ENCODE measurements at regions not wholly inside any gene's neighbourhood (a gene's known extent, or its start where the extent isn't known, plus 50 kb on each side); places are given as distances from the start of the nearest gene placed in this dataset.

GRCh38 chr2:187001248-187001647 is 152.3 kb upstream of the ZSWIM2 start:
- FAIRE-seq (no peak), DNase-seq (ENCODE audit: low read depth, low spot score) (no peak)
- no peak overlapping the region for H3K9ac ChIP-seq (ENCODE audit: control insufficient read depth, extremely low read depth, insufficient read depth, low read length)
- no peaks in the 10 kb centered on the region for H3K4me1 ChIP-seq (ENCODE audit: control insufficient read depth, extremely low read depth, insufficient read depth, low read length)
- H3K4me3 ChIP-seq (ENCODE audit: control insufficient read depth in 2 of 3, extremely low read depth in 1 of 3, insufficient read depth in 2 of 3, low read depth in 1 of 3, low read length in 3 of 3) = no peak overlapping the region
- no peak overlapping the region for H3K27ac ChIP-seq (ENCODE audit: control insufficient read depth, insufficient read depth, low read length)
- dilution Hi-C loops (cut with MboI; ENCODE audit: extremely low pct_ligation_motif_present, low sequenced_read_pairs) = no loop called here
- H4K20me1 ChIP-seq (ENCODE audit: control insufficient read depth, extremely low read depth, insufficient read depth, low read length) = no peaks in the 10 kb centered on the region
- TF ChIP-seq EZH2 (IDR thresholded peaks at IDR 0.05; ENCODE audit: low read length) (no peak), CTCF (optimal IDR thresholded peaks at IDR 0.05 in 1 of 3, IDR thresholded peaks at IDR 0.05 in 1 of 3, conservative IDR thresholded peaks at IDR 0.05 in 1 of 3; ENCODE audit: extremely low read depth in 1 of 3, insufficient read depth in 2 of 3, low read length in 3 of 3) (no peak)
- no peaks in the 10 kb centered on the region for H3K79me2 ChIP-seq (ENCODE audit: control insufficient read depth, insufficient read depth, low read length)
- no peaks in the 10 kb centered on the region for H3K9me1 ChIP-seq (ENCODE audit: control insufficient read depth, extremely low read depth, insufficient read depth, low read length)
- H3K4me2 ChIP-seq (ENCODE audit: control insufficient read depth, extremely low read depth, insufficient read depth, low read depth, low read length) = no peak overlapping the region
- H3K27me3 ChIP-seq (ENCODE audit: control insufficient read depth, extremely low read depth, insufficient read depth, low read length) = no peaks in the 10 kb centered on the region
- no peak overlapping the region for H2AFZ ChIP-seq (ENCODE audit: control insufficient read depth, low read length)
- no peaks in the 10 kb centered on the region for H3K36me3 ChIP-seq (ENCODE audit: control insufficient read depth in 2 of 2, extremely low read depth in 1 of 2, insufficient read depth in 2 of 2, low read length in 2 of 2)
- H3K9me3 ChIP-seq (ENCODE audit: control insufficient read depth, low read depth, low read length) = no peaks in the 10 kb centered on the region

- TF ChIP-seq EZH2 (IDR thresholded peaks at IDR 0.05; ENCODE audit: low read length) (no peak), CTCF (optimal IDR thresholded peaks at IDR 0.05 in 1 of 3, IDR thresholded peaks at IDR 0.05 in 1 of 3, conservative IDR thresholded peaks at IDR 0.05 in 1 of 3; ENCODE audit: extremely low read depth in 1 of 3, insufficient read depth in 2 of 3, low read length in 3 of 3) (no peak)
- Histone ChIP-seq H3K9me1 (ENCODE audit: control insufficient read depth, extremely low read depth, insufficient read depth, low read length) (no peaks in the 10 kb centered on the region), H3K4me3 (ENCODE audit: control insufficient read depth in 2 of 3, extremely low read depth in 1 of 3, insufficient read depth in 2 of 3, low read depth in 1 of 3, low read length in 3 of 3) (no peak overlapping the region), H3K4me1 (ENCODE audit: control insufficient read depth, extremely low read depth, insufficient read depth, low read length) (no peaks in the 10 kb centered on the region), H3K27me3 (ENCODE audit: control insufficient read depth, extremely low read depth, insufficient read depth, low read length) (no peaks in the 10 kb centered on the region), H2AFZ (ENCODE audit: control insufficient read depth, low read length) (no peak overlapping the region), H3K4me2 (ENCODE audit: control insufficient read depth, extremely low read depth, insufficient read depth, low read depth, low read length) (no peak overlapping the region), H3K36me3 (ENCODE audit: control insufficient read depth in 2 of 2, extremely low read depth in 1 of 2, insufficient read depth in 2 of 2, low read length in 2 of 2) (no peaks in the 10 kb centered on the region), H4K20me1 (ENCODE audit: control insufficient read depth, extremely low read depth, insufficient read depth, low read length) (no peaks in the 10 kb centered on the region), H3K27ac (ENCODE audit: control insufficient read depth, insufficient read depth, low read length) (no peak overlapping the region), H3K9me3 (ENCODE audit: control insufficient read depth, low read depth, low read length) (no peaks in the 10 kb centered on the region), H3K9ac (ENCODE audit: control insufficient read depth, extremely low read depth, insufficient read depth, low read length) (no peak overlapping the region), H3K79me2 (ENCODE audit: control insufficient read depth, insufficient read depth, low read length) (no peaks in the 10 kb centered on the region)
- no peak for FAIRE-seq
- dilution Hi-C loops (cut with MboI; ENCODE audit: extremely low pct_ligation_motif_present, low sequenced_read_pairs) = no loop called here
- no peak for DNase-seq (ENCODE audit: low read depth, low spot score)
These were observed 146.1 kb upstream of the ZSWIM2 start for GRCh38 chr2:186995092-186995491.

Measured in keratinocyte (primary cell).